Endothelial cell of umbilical vein (primary cell): ENCODE measurements at regions not wholly inside any gene's neighbourhood (a gene's known extent, or its start where the extent isn't known, plus 50 kb on each side); places are given as distances from the start of the nearest gene placed in this dataset.

Experiments used
- BruUV-seq: library from RNA; stranded (reverse); fragments of 400-500 nt; replicated peaks from 2 replicates; lab custom pipeline; 2021; lab: Mats Ljungman, UMichigan
- CTCF ChIA-PET: fragments of 300-600, 350-600 bp; sonication (Branson Sonifier 250); formaldehyde crosslinking; loops from one replicate; lab custom pipeline; 2021; ENCODE audit warnings: antibody characterized with exemption, inconsistent platforms; lab: Charles Lee
- POLR2A ChIA-PET: fragments of 300-600, 350-600 bp; sonication (Branson Sonifier 250); formaldehyde crosslinking; loops from one replicate; lab custom pipeline; 2021; ENCODE audit warnings: antibody characterized with exemption, inconsistent platforms; lab: Charles Lee
- DNase-seq: peaks from one replicate; pipeline ENCODE4 v3.0.0-alpha.2; 2011; ENCODE audit warnings: low read depth, low spot score
- FAIRE-seq: peaks from 2 replicates; lab custom pipeline; 2011; peaks lifted over from hg19 to GRCh38; lab: Jason Lieb, UNC
- H2AFZ ChIP-seq: 2 replicates; pipeline ENCODE4 v1.6.0; 2012; ENCODE audit warnings: low read depth, low read length, control low read depth, inconsistent platforms
- H3K27ac ChIP-seq: 2 replicates; pipeline ENCODE4 v1.5.1; 2011; ENCODE audit warnings: low read depth, mild to moderate bottlenecking, control low read depth, low read length, moderate library complexity; ENCODE audit not compliant: insufficient read depth
- H3K27me3 ChIP-seq, 2 experiments: 2 replicates each; pipeline versions ENCODE4 v1.6.0 to v1.6.1; 2011; ENCODE audit warnings: low read length in 2 of 2, mixed read lengths in 1 of 2; ENCODE audit not compliant: control insufficient read depth in 2 of 2, insufficient read depth in 2 of 2
- H3K36me3 ChIP-seq, 2 experiments: 2 replicates in 1 of 2; 3 replicates in 1 of 2; pipeline ENCODE4 v1.5.1; 2011; ENCODE audit warnings: low read length in 2 of 2, mild to moderate bottlenecking in 1 of 2, moderate library complexity in 1 of 2; ENCODE audit not compliant: control insufficient read depth in 2 of 2, insufficient read depth in 2 of 2; ENCODE audit errors: extremely low read depth in 1 of 2
- H3K4me1 ChIP-seq: 3 replicates; pipeline ENCODE4 v1.5.1; 2011; ENCODE audit warnings: mild to moderate bottlenecking, low read length; ENCODE audit not compliant: control insufficient read depth, insufficient read depth; ENCODE audit errors: extremely low read depth
- H3K4me2 ChIP-seq: 2 replicates; pipeline ENCODE4 v1.6.1; 2011; ENCODE audit warnings: low read length, control low read depth, mixed read lengths; ENCODE audit not compliant: insufficient read depth
- H3K4me3 ChIP-seq, 3 experiments: fragments of 200-600 bp in 1 of 3; sonication (generic), shearing (Covaris generic) in 1 of 3; replicated peaks in 1 of 3; 2 replicates each; pipeline ENCODE4 v1.5.1; 2011 to 2016; ENCODE audit warnings: control low read depth in 3 of 3, low read length in 3 of 3, mild to moderate bottlenecking in 2 of 3, inconsistent platforms in 1 of 3, low read depth in 1 of 3, moderate library complexity in 1 of 3; ENCODE audit not compliant: insufficient read depth in 1 of 3
- H3K79me2 ChIP-seq: 2 replicates; pipeline ENCODE4 v1.6.0; 2012; ENCODE audit warnings: low read length, inconsistent platforms; ENCODE audit not compliant: control insufficient read depth, insufficient read depth
- H3K9ac ChIP-seq: replicated peaks from 2 replicates; pipeline ENCODE3; 2011; ENCODE audit warnings: low read length, control low read depth; ENCODE audit not compliant: insufficient read depth; ENCODE audit errors: extremely low read depth
- H3K9me1 ChIP-seq: replicated peaks from 3 replicates; pipeline ENCODE4 v1.6.0; 2011; ENCODE audit warnings: mild to moderate bottlenecking, low read length; ENCODE audit not compliant: control insufficient read depth, insufficient read depth; ENCODE audit errors: extremely low read depth
- H3K9me3 ChIP-seq: replicated peaks from 2 replicates; pipeline ENCODE4 v1.5.1; 2012; ENCODE audit warnings: low read length, inconsistent platforms; ENCODE audit not compliant: control insufficient read depth, insufficient read depth
- H4K20me1 ChIP-seq: replicated peaks from 2 replicates; pipeline ENCODE3; 2011; ENCODE audit warnings: mild to moderate bottlenecking, low read length; ENCODE audit not compliant: control insufficient read depth, insufficient read depth; ENCODE audit errors: extremely low read depth
- EZH2 ChIP-seq: IDR thresholded peaks from 2 replicates; pipeline ENCODE4 v1.6.1; 2012; ENCODE audit warnings: borderline replicate concordance, low read depth, mild to moderate bottlenecking, moderate library complexity, low read length, inconsistent platforms; ENCODE audit not compliant: severe bottlenecking
- FOS ChIP-seq: IDR thresholded peaks from 2 replicates; pipeline ENCODE4 v1.6.1; 2011; ENCODE audit warnings: mild to moderate bottlenecking, low read length, moderate library complexity, borderline replicate concordance; ENCODE audit not compliant: insufficient read depth
- GATA2 ChIP-seq: IDR thresholded peaks from 2 replicates; pipeline ENCODE4 v1.7.0; 2011; ENCODE audit warnings: low read depth, mild to moderate bottlenecking, moderate library complexity, mixed read lengths, low read length; ENCODE audit not compliant: insufficient read length, insufficient read depth
- JUN ChIP-seq: IDR thresholded peaks from 2 replicates; pipeline ENCODE4 v1.6.1; 2011; ENCODE audit warnings: borderline replicate concordance, low read depth; ENCODE audit not compliant: insufficient read length, insufficient read depth
- MYC ChIP-seq: IDR thresholded peaks from one replicate; pipeline ENCODE4 v1.6.1; 2011; ENCODE audit warnings: mild to moderate bottlenecking, low read depth, low read length
- POLR2A ChIP-seq: IDR thresholded peaks from 2 replicates; pipeline ENCODE4 v1.6.1; 2012; ENCODE audit warnings: low read depth, mild to moderate bottlenecking, control low read depth, low read length
- POLR2AphosphoS5 ChIP-seq: IDR thresholded peaks from 2 replicates; pipeline ENCODE4 v1.6.1; 2012; ENCODE audit warnings: low read depth, mild to moderate bottlenecking, control low read depth, low read length, moderate library complexity; ENCODE audit not compliant: insufficient read depth
- dilution Hi-C: fragments of 300-500 bp; cut with MboI; formaldehyde crosslinking; loops from one replicate; pipeline ENCODE4 v1.15.0; 2019; ENCODE audit warnings: low sequenced_read_pairs; ENCODE audit not compliant: extremely low pct_ligation_motif_present
- intact Hi-C: fragments of 100-400 bp; cut with micrococcal nuclease; formaldehyde crosslinking; loops from one replicate; pipeline ENCODE4 v1.10.0; 2022
- TF ChIP-seq, protein P1 (sequence below): IDR thresholded peaks from 2 replicates; pipeline ENCODE4 v1.6.1; 2011; ENCODE audit not compliant: insufficient read depth, insufficient read length
- TF ChIP-seq, protein P2 (sequence below), 2 donors: IDR thresholded peaks; 1 replicate in 1 of 2; 2 replicates in 1 of 2; pipeline ENCODE4 v1.5.1; 2011; ENCODE audit warnings: low read length in 2 of 2, mild to moderate bottlenecking in 2 of 2, moderate library complexity in 2 of 2, control low read depth in 1 of 2, inconsistent platforms in 1 of 2, low read depth in 1 of 2; ENCODE audit not compliant: insufficient read depth in 1 of 2; ENCODE audit errors: extremely low read depth in 1 of 2

DNA sequence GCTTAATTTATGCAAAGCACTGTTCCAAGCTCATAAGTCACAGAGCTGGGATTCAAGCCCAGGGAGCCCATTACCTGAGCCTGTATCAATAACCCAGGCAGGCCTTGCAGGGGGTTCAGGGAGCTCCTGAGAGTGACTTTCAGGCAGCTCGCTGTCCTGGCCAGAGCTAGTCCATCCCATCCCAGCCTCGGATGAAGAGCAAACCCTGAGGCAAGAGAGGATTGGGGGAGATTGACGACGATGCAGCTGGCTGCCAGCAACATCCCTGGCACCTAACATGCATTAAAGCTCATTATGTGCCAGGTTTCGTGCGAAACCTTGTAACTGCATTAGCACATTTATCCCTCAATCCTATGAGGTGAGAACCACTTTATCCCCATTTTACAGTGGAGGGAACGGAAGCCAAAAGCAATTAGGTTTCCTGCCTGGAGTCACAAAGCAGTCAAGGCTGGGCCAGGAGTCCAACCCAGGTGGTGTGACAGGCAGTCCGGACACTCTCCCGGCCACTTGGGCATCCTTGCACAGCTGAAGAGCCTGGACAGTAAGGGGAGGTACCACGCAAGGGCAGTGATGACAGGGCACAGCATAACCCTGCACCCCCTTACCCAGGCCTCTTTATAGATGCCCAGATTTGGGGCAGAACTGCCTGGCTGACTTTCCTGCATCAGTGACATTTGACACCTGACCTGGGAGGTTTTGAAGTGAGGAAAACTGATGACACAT is 129.8 kb upstream of the CHST15 start:
- FAIRE-seq = no peak
- H3K4me2 ChIP-seq = no peak overlapping the region
- POLR2A ChIA-PET = no interaction called here
- no peak for DNase-seq
- intact Hi-C loops = no loop called here
- H3K27me3 ChIP-seq = no peaks in the 10 kb centered on the region
- peaks cover 9% of the 10 kb centered on the region for H3K4me1 ChIP-seq
- CTCF ChIA-PET = interaction anchor here (1.4 kb wide), 1 partner anchor 228 kb away, joined by 5 read pairs; no protein-coding TSS in a partner anchor
- no TSS peak for BruUV-seq
- no peaks in the 10 kb centered on the region for H4K20me1 ChIP-seq
- H3K4me3 ChIP-seq = no peak overlapping the region
- TF ChIP-seq, protein P1, sequence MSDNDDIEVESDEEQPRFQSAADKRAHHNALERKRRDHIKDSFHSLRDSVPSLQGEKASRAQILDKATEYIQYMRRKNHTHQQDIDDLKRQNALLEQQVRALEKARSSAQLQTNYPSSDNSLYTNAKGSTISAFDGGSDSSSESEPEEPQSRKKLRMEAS = no peak
- no peak for TF ChIP-seq MYC
- no peak for TF ChIP-seq EZH2
- no peak for TF ChIP-seq JUN
- TF ChIP-seq POLR2AphosphoS5 = no peak
- no peak for TF ChIP-seq GATA2
- TF ChIP-seq, protein P2, sequence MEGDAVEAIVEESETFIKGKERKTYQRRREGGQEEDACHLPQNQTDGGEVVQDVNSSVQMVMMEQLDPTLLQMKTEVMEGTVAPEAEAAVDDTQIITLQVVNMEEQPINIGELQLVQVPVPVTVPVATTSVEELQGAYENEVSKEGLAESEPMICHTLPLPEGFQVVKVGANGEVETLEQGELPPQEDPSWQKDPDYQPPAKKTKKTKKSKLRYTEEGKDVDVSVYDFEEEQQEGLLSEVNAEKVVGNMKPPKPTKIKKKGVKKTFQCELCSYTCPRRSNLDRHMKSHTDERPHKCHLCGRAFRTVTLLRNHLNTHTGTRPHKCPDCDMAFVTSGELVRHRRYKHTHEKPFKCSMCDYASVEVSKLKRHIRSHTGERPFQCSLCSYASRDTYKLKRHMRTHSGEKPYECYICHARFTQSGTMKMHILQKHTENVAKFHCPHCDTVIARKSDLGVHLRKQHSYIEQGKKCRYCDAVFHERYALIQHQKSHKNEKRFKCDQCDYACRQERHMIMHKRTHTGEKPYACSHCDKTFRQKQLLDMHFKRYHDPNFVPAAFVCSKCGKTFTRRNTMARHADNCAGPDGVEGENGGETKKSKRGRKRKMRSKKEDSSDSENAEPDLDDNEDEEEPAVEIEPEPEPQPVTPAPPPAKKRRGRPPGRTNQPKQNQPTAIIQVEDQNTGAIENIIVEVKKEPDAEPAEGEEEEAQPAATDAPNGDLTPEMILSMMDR (IDR thresholded peaks at IDR 0.05; ENCODE audit: extremely low read depth in 1 of 2, insufficient read depth in 1 of 2, low read depth in 1 of 2, low read length in 2 of 2) = no peak
- TF ChIP-seq FOS = no peak
- TF ChIP-seq POLR2A = no peak
- H3K9me1 ChIP-seq = no peaks in the 10 kb centered on the region
- no peaks in the 10 kb centered on the region for H3K36me3 ChIP-seq
- no peak overlapping the region for H2AFZ ChIP-seq
- dilution Hi-C loops = no loop called here
- H3K79me2 ChIP-seq = no peaks in the 10 kb centered on the region
- H3K27ac ChIP-seq = no peak overlapping the region
- no peak overlapping the region for H3K9ac ChIP-seq
- no peaks in the 10 kb centered on the region for H3K9me3 ChIP-seq
